Testis (tissue), 2 donors: ENCODE measurements at regions not wholly inside any gene's neighbourhood (a gene's known extent, or its start where the extent isn't known, plus 50 kb on each side); places are given as distances from the start of the nearest gene placed in this dataset.

Experiments used
- POLR2A ChIP-seq: fragments of 450-650 bp; IDR thresholded peaks from one replicate; pipeline ENCODE4 v1.6.1; 2017; ENCODE audit warnings: antibody characterized with exemption, mild to moderate bottlenecking, moderate library complexity
- TF ChIP-seq, protein P1 (sequence below), 3 experiments: fragments of 450-650 bp in 2 of 3; fragments of 200-600 bp in 1 of 3; sonication (generic) in 1 of 3; IDR thresholded peaks; one replicate each; pipeline ENCODE4 v1.5.1; 2016 to 2019; ENCODE audit warnings: antibody characterized with exemption in 3 of 3, mild to moderate bottlenecking in 2 of 3, moderate library complexity in 1 of 3

DNA sequence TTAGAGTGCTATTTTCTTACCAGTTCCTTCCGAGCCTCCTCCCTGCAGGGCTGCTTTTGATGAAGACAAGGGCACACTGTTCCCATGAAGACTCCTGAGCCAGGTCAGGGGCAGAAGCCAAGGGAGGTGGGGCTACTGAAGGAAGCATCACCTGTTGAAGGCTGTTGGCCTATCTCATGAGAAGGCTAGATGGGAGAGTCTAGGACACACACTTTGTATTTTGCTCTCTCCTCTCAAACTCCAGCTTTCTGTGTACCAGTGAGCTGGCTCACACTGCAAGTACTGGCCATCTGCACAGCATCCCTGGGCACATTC is 683.2 kb upstream of the ID4 start:
- TF ChIP-seq, protein P1, sequence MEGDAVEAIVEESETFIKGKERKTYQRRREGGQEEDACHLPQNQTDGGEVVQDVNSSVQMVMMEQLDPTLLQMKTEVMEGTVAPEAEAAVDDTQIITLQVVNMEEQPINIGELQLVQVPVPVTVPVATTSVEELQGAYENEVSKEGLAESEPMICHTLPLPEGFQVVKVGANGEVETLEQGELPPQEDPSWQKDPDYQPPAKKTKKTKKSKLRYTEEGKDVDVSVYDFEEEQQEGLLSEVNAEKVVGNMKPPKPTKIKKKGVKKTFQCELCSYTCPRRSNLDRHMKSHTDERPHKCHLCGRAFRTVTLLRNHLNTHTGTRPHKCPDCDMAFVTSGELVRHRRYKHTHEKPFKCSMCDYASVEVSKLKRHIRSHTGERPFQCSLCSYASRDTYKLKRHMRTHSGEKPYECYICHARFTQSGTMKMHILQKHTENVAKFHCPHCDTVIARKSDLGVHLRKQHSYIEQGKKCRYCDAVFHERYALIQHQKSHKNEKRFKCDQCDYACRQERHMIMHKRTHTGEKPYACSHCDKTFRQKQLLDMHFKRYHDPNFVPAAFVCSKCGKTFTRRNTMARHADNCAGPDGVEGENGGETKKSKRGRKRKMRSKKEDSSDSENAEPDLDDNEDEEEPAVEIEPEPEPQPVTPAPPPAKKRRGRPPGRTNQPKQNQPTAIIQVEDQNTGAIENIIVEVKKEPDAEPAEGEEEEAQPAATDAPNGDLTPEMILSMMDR (IDR thresholded peaks at IDR 0.05) = no peak
- no peak for TF ChIP-seq POLR2A
